ENCODE measurements at regions not wholly inside any gene's neighbourhood (a gene's known extent, or its start where the extent isn't known, plus 50 kb on each side); places are given as distances from the start of the nearest gene placed in this dataset.
"Not testable (repeated sequence)": the region's sequence is repeated elsewhere in the genome, so short reads cannot be mapped to it uniquely, and the experiment has no call there.

DNA sequence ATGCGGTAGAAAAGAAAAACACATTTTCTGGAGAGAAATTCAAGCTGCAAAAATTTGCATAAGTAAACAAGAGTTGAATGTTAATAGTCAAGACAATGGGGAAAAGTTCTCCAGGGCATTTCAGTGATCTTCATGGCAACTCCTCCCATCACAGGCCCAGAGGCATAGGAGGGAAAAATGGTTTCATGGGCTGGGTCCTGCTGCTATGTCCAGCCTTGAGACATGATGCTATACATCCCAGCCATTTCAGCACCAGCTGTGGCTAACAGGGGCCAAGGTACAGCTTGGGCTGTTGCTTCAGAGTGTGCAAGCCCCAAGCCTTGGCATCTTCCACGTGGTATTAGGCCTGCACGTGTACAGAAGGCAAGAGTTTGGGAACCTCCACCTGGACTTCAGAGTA, 118.6 kb upstream of the DLGAP1 start:
- no peak for FAIRE-seq
- no peak for DNase-seq (ENCODE audit: insufficient read length, low spot score)

DNA sequence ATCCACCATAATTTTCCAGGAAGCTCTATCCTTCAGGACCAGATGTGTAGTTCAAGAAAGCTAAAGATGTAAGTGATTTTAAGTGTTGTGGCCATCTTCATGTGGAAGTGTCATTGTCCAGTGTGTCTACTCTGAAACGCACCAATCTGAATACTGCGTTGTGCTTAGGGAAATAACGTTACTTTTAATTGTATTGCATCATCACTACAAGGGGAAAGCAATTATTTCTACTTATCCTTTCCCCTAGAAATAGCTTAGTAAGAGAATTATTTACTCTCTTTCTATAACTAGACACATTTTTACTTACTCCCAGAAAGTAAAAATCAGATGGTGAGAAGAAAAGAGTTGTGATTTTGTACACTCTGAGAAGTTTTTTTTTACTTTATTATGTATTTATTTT, 102.4 kb upstream of the DLGAP1 start:
- DNase-seq (ENCODE audit: insufficient read length, low spot score) (no peak), FAIRE-seq (no peak)

GRCh38 chr18:4551001-4551360, 95.9 kb upstream of the DLGAP1 start:
- FAIRE-seq = no peak
- DNase-seq (ENCODE audit: insufficient read length, low spot score) = no peak

DNA sequence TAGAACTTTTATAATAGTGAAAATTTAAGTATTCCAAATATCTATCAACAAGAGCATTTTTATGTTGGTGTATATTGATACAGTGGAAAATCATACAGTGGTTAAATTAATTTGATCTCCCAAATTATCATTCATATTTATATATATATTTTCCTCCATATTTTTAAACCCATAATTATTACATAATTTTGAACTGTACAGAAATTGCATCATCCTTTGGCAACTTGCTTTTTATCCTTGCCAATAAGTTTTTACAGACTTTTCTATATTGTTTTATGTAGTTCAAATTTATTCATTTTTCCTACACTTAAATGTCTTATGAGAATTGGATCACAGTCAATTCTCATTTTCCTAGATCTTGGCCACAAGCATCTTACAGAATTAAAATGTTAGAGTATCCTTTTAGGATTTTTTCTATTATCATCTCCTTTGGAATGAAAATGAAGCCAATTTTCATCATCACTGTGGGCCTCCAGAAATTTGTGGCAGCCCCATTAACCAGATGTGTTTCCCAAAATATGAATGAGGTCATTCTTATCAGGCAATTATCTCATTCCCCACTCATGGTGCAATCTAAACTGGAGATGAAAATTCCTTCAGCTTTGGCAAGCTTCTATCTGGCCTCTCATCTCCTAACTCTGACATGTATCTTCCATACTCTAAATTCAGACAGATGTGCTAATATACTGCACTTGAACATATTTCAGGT, 94.2 kb upstream of the DLGAP1 start:
- DNase-seq (ENCODE audit: insufficient read length, low spot score) (no peak), FAIRE-seq (no peak)

DNA sequence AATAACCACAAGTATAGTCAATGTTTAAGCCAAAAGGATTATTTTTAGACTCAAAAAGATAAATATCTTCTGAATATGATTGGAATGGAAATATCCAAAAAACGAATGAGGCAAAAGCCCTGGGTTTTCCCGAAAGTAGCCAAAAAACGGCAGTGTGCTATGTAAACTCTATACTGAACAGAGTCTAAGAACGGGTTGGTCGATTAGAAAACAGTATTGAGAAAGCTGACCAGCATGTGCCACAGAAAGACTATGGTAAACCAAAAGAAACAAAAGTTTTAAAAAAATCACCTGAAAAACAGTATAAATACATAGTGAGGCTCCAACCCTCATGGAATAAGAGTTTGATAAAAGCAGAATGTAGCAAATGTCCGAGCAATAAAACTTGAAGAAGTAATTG, 92.0 kb upstream of the DLGAP1 start:
- DNase-seq (ENCODE audit: insufficient read length, low spot score) = no peak
- FAIRE-seq = no peak

GRCh38 chr18:4544142-4544541, 89.0 kb upstream of the DLGAP1 start:
- FAIRE-seq = no peak

DNA sequence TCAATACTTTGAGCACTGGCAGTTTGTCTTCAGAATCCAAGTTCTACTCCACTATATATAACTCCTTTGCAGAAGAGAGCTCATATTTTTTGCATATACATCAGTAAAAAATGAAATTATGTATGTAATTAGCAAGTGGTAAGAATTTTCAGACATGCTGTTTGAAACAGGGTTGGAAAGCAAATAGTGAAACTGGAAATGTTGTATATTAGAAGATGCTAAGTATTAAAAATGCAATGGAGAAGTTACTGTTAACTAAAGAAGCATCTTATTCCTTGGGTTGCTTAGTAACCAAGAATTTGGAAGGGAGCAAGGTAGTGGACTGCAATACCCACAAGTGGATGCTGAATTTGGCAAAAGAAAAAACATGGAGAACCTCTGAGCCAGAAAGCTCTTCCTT, 88.6 kb upstream of the DLGAP1 start:
- no peak for DNase-seq (ENCODE audit: insufficient read length, low spot score)
- no peak for FAIRE-seq

More at GRCh38 chr18:4544142-4544541, 89.0 kb upstream of the DLGAP1 start:
- DNase-seq (ENCODE audit: insufficient read length, low spot score) = no peak

DNA sequence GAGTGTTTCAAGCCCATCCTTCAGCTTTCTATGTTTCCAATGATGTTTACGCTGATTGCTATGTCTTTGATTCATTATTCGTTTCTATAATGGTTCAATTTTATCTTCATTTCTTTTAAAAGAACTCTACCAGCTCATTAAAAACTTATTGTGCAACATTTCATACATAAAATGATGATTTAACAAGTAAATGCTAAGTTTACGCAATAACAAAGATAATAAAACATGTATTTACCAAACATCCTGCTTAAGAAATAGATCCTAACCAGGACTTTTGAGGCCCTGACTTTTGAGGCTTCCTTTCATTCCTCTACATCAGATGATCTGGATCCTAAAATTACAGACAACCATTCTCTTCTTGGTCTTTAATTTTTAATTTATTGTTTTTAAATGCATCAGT, 86.5 kb upstream of the DLGAP1 start:
- FAIRE-seq = no peak
- no peak for DNase-seq (ENCODE audit: insufficient read length, low spot score)

- no peak for FAIRE-seq
- no peak for DNase-seq (ENCODE audit: insufficient read length, low spot score)
Observed at GRCh38 chr18:4536447-4536846, 81.3 kb upstream of the DLGAP1 start.

- FAIRE-seq (no peak), DNase-seq (ENCODE audit: insufficient read length, low spot score) (no peak)
Observed at GRCh38 chr18:4528405-4528804, 73.3 kb upstream of the DLGAP1 start.

DNA sequence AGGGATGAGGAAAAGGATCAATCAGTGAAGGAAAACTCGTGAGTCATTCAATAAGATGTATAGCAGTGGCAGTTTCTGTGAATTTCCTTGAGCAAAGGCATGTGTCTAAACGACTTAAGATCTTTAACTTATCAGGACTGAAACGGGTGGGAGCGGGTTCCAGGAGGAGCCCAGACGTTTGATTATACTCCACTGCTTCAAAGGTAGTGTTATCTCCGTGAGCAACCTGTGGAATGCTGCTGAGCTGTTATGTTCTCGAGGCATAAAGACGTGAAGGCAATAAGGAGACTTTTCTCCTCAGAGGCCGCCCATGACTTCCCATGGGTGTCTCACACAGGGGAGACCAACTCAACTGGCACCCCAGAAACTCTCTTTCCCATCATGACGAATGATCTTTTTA, 72.7 kb upstream of the DLGAP1 start:
- DNase-seq (ENCODE audit: insufficient read length, low spot score); FAIRE-seq: not testable (repeated sequence)

DNA sequence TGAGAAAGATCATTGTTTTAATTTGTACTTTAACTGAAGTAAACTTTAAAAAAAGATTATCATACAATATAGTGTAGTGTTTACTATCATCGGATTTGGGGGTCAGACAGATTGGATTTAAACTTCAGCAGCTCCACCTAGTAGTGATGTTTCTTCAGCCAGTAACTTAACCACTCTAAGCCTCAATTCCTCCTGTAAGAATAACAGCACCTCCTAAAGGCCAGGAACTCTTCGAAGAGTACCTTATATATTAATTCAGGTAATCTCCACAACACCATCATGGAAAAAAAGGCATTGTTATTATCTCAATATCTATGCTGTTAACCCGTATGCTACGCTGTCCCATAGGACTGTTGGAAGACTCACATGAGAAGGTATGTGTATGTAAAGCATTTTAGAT, 69.0 kb upstream of the DLGAP1 start:
- DNase-seq (ENCODE audit: insufficient read length, low spot score) (no peak), FAIRE-seq (no peak)

GRCh38 chr18:4511166-4511565, 56.1 kb upstream of the DLGAP1 start:
- DNase-seq (ENCODE audit: insufficient read length, low spot score) (no peak), FAIRE-seq (no peak)

DNA sequence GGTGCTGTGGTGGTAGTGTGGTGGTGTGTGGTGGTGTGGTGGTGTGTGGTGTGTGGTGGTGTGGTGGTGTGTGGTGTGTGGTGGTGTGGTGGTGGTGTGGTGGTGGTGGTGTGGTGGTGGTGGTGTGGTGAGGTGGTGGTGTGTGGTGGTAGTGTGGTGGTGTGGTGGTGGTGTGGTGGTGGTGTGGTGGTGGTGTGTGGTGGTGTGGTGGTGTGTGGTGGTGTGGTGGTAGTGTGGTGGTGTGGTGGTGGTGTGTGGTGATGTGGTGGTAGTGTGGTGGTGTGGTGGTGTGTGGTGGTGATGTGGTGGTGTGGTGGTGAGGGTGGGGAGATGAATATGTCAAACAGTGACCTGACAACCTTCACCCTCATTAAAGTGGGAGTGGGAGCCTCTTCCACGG, 55.6 kb upstream of the DLGAP1 start:
- no peak for FAIRE-seq
- no peak for DNase-seq (ENCODE audit: insufficient read length, low spot score)

DNA sequence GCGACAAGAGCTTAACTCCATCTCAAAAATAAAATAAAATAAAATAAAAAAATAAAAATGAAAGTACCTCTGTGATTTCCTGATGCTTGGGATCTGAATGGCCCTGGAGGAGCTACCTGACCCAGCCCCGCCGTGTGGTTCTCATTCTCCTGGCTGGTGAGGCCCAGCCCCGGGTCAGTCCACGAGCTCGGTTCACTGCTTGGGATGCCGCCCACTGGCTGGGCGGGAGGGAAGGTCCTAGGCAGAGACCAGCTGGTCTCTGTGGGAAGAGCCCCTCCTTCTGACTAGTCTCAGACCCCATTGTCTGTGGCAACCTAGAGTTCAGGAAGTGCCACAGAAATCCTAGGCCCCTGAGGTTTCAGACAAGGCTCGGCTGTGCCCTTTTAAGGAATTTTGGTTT, 55.1 kb upstream of the DLGAP1 start:
- DNase-seq (ENCODE audit: insufficient read length, low spot score) (no peak), FAIRE-seq (no peak)
